Hematopoietic multipotent progenitor cell treated with erythropoietin and hydrocortisone succinate and interleukin-3 and kit ligand, for 17 days (in vitro differentiated cells): ENCODE measurements at regions not wholly inside any gene's neighbourhood (a gene's known extent, or its start where the extent isn't known, plus 50 kb on each side); places are given as distances from the start of the nearest gene placed in this dataset.
"Not testable (repeated sequence)": the region's sequence is repeated elsewhere in the genome, so short reads cannot be mapped to it uniquely, and the experiment has no call there.

Experiments used
- DNase-seq: peaks from one replicate; pipeline ENCODE4 v3.0.0-alpha.2; 2015; ENCODE audit warnings: low spot score

DNA sequence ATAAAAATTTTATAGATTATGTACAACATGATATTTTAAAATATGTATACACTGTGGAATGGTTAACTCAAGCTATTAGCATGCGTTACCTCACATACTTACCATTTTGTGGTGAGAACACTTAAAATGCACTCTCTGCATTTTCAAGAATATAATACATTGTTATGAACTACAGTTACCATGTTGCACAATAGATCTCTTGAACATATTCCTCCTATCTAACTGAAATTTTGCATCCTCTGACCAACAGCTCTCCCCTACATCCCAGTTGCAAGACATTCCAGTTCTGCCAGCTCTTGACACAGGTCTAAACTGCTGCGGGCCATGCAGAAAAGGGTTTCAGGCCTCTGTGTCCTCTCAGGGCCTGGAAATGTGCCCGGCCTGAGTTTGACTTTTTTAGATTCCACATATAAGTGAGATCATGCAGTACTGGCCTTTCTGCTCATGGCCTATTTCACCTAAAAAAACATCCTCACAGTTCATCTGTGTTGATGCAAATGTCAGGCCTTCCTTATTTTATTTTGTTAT is 113.7 kb downstream of the CDCA7 start:
- no peak for DNase-seq

DNA sequence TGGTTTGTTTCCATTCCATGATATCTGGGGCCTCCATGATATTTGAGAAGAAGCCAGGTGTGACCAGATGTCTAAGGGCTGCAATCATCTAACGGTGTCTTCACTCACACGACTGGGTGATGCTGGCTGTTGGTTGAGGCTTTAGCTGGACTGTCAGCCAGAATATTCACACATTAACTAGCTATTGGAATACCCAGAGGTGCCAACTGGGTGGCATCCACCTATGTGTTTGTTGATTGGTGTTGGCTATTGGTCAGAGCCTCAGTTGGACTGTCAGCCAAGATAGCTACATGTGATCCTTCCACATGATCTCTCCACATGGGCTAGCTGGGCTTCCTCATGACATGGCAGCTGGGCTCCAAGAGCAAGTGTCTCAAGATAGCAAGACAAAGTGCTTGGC is 117.4 kb downstream of the CDCA7 start:
- DNase-seq = no peak

DNA sequence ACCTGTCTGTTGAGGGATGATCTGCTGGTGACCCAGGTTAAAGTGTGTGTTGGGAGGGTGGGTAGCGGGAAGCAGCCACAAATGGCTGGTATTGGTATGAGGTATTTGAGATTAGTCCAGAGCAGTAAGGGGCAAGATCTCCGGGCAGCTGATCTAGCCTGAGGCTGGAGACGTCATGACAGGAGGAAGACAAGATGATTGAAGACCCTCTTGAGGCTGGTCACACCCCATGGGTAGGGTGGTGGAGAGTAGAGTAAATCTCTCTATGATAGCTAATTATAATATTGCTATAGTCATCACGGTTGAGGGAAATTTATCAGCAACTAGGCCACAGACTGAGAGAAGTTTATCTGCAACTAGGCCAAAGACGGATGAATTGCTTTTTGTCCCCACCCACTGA is 128.5 kb downstream of the CDCA7 start:
- DNase-seq = no peak

DNA sequence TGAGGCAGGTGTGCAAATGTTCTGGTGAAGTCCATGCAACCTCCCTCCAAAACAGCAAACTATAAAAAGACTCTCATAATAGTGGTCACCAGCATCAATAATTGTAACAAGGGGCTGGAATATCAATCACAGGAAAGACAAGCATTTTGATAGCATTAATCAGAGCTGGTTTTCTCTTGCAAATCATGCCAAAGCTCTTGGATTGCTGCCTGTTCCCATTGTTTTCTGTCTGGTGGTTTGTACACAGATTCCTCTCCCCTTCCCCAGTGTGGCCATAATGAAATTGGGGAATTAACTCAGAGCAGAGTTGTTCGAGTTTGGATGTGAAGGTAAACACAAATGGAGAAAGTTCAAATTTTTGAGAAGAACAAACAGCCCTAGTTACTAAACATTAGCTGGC is 134.2 kb downstream of the CDCA7 start:
- no peak for DNase-seq

- no peak for DNase-seq
Measured at GRCh38 chr2:173491418-173491817, 136.7 kb downstream of the CDCA7 start.

DNA sequence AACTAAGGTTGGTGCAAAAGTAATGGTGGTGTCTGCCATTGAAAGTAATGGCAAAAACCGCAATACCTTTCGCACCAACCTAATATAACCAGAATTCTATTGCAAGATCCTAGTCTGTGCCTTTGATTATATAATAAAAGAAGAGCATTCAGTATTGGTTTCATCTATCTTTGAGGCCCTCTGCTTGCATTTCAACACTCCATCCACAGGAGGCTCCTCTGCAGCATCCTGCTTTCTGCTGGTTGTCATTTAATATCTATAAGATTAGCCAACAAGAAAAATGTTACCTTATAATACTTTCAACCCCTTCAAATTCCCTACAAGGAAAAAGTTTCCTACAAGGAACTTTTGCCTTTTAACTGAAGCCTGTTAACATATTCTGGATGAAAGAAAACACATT is 139.2 kb downstream of the CDCA7 start:
- no peak for DNase-seq

- no peak for DNase-seq
Measured at GRCh38 chr2:173496746-173497145, 142.1 kb downstream of the CDCA7 start.

DNA sequence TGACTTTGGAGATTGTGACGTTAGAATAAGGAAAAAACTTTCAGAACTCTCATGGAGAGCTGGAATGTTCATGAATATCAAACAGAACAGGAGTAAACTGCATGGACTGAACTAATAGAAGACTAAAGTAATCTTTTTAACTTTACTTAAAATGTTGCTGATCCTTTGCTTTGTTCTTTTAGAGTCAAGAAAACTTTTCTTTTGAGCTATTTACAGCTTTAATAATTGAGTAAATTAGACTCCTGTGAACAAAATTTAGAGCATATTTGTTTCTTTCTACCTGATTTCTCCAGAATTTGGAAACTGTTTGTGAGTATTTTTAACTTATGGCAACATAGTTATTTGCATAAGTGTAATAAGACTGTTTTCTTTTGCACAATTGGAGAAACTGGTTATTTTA is 146.3 kb downstream of the CDCA7 start:
- no peak for DNase-seq

- no peak for DNase-seq
Measured at GRCh38 chr2:173502296-173502695, 147.6 kb downstream of the CDCA7 start.

- no peak for DNase-seq
Measured at GRCh38 chr2:173511357-173511756, 156.7 kb downstream of the CDCA7 start.

DNA sequence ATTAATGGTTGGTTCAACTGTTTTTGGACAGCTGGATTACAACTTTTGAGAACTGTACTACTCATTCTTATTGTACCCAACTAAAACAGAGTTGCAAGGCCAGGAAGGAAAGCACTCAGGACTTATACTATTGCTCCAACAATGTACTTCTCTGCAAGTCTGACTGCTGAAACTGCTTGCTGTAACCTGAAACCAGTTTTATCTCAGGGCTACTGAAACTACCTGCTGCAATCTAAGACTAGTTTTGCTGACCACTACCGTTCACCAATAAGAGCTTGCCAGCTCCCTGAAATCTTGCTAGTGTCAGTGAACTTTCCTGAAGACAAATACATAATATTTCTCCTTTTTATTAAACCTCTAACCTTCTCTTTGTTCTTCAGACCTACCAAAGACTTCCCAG is 157.3 kb downstream of the CDCA7 start:
- DNase-seq = no peak

DNA sequence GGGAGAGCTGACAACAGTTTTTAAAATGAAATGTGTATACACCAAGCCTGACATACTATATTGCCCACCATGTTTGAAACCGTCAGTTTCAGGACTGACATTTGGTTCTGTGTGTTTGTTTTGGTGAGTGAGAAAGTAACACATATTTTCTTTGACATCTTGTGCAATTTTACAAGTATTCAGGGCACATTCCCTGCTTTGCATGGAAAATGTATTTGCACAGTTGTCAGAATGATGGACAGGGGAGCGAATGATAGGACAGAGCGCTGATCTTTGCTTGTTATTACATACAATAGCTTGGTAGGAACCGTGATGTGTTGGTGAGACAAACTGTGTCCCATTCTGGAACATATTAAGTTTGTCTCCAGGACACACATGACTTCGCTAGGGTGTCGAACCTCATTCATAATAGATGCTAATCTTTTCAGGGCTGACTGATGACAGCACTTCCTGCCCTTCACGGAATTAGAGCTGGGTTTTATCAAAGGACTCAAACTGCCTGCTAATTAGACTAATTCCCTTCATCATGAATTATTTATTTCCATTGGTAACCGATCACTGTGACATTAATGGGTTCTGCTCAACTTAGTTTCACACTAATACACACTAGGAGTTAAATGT is 158.5 kb downstream of the CDCA7 start:
- DNase-seq = no peak

- DNase-seq = no peak
Measured at GRCh38 chr2:173520918-173521317, 166.2 kb downstream of the CDCA7 start.

DNA sequence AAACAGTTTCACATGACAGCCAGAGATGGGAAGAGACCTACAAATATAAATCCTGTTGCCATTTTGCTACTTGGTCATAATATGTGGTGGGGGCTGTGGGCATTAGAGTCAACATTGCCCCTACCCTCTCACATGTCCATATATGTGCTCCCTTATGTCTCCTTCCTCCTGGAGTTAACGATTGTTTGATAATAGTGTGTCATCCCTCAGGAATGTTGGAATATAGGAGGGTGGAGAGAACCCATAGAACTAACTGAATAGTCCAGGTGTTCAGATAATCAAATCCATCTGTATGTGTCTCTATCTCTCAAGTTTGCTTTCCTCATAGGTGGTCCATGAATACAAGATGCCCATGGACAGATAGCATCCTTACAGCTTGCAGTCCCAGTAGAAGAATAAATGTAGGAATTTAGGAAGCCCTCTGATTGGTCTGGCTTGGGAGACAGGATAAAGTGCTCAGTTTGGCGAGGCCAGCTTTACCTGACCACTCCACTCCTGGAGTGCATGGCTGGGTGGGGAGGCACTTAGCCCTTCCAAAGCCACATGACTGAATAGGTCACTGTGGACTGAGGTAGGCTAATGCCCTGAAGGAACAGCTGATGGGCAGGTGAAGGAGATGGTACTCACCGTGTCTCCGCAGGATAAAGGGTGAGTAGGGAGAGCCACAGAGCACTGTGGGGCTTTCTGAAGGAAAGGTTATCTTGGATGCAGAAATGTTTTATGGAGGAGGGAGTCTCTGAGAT is 166.9 kb downstream of the CDCA7 start:
- no peak for DNase-seq

DNA sequence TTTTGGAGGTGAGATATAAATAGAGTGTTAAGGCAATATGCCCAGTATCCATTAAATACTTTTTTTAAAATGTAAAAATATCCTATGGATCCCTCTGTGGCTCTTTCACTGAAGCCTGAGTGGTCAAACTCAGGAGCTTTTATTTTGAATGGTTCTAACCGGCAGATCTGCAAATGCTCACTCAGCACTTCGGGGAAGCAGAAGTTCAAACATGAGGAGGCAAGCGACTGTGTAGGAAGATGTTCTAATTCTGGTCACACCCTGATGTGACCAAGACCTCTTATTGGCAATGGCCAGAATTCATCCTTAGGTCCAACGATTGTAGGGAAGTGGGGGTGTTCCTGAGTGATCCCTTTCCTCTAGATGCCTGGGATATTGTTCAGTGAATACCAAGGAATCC is 168.8 kb downstream of the CDCA7 start:
- no peak for DNase-seq

- DNase-seq = no peak
Measured at GRCh38 chr2:173524256-173524955, 169.7 kb downstream of the CDCA7 start.

DNA sequence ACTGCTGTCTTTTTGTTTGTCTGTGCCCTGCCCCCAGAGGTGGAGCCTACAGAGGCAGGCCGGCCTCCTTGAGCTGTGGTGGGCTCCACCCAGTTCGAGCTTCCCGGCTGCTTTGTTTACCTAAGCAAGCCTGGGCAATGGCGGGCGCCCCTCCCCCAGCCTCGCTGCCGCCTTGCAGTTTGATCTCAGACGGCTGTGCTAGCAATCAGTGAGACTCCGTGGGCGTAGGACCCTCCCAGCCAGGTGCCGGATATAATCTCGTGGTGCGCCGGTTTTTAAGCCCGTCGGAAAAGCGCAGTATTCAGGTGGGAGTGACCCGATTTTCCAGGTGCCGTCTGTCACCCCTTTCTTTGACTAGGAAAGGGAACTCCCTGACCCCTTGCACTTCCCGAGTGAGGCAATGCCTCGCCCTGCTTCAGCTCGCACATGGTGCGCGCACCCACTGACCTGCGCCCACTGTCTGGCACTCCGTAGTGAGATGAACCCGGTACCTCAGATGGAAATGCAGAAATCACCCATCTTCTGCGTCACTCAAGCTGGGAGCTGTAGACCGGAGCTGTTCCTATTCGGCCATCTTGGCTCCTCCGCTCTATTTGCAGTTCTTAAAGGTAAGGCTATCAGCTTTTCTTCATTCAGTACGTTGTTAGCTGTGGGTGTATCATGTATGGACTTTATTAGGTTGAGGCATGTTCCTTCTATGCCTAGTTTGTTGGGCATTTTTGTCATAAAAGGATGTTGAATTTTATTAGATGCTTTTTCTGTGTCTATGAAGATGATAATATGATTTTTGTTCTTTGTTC is 178.3 kb downstream of the CDCA7 start:
- not testable (repeated sequence) for DNase-seq

GRCh38 chr2:173537694-173538093 is 183.0 kb downstream of the CDCA7 start:
- no peak for DNase-seq

DNA sequence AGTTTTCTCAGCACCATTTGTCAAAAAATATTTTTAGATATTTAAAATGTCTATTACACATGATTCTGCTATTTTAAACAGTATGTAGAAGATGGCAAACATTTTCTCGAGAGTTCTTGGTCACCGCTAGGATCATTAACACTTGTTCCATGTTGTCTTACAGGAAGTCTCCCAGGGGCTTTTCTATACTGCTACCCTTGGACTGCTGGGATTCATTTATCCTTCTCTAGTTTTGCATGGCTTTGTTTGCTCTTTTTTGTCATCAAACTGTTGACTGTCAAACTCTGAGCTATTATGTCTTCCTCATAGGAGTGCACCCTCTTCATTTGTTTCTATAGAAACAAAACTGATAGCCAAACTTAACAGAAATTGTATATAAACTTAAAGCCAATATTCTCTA is 184.9 kb downstream of the CDCA7 start:
- no peak for DNase-seq

GRCh38 chr2:173544641-173545363 is 190.1 kb downstream of the CDCA7 start:
- no peak for DNase-seq

DNA sequence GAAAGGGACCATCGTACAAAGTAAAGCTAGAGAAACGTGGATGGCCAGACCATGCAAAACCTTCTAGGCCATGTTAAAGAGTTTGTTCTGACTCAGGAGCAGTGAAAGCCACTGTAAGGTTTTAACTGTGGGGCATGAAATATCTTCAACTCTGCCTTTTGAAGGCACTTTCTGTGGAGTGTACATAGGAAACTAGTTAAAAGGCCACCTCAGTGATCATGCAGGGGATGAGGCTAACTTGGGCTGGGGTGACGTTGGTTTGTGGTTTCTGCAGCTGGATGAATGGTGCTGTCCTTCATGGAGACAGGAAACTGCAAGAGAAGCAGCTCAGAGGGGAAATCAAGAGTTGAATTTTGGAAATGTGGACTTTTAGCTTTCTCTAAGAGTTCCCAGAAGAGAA is 190.7 kb downstream of the CDCA7 start:
- no peak for DNase-seq

DNA sequence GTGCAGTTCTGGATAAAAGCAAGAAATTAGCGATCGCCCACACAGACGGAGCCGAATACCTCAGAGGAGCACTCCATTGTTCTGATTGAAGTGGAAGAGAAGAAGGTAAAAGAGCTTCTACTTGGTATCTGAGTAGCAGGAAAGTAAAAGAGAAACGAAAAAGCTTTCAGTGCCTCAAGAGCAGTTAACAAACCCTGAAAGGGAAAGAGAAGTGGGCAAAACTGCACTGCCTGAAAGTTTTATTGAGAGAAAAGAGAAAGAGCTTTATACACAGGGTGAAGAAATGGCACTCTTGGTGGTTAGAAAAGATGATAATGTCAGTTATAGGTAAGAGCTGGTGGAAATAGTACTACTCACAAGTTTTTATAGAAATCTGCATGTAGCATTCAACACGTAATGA is 192.8 kb downstream of the CDCA7 start:
- DNase-seq = no peak
